ENCODE measurements at regions not wholly inside any gene's neighbourhood (a gene's known extent, or its start where the extent isn't known, plus 50 kb on each side); places are given as distances from the start of the nearest gene placed in this dataset.
A peak's percentile ranks its signal among the peaks of the same experiment; 100 is the strongest.

DNA sequence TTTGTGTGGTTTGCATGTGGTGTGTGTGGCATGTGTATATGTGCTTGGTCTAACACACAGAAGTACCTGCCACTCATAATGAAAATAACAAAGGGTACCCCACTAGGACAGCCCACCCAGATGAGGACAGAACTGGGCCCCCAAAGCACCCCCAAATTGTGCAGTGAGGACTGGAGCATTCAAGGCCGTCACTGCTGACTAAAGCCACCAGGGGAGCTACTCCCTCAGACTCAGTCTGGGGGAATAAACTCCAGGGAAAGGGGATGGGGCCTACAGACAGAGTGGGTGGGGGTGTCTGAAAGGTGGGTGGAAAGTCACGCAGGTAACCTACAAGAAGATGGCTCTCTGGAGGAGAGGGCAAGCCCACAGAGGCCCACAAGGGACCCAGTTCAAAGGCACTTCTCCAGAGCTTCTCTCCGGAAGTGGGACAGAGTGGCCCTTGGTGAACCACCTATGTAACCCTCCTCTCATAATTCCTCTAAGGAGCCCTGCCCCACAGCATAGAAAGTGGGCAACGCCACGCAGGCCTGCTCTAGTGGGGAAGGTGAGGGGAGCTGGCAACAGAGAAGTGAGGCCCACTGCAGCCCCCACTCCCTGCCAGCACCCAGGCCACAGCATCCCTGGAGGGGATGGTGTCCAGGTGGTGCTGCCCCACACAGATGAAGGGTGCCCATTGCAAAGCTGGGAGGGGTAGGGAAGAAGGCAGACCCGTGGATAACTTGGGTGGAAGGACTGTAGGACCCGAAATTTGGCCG is 122.8 kb upstream of the MAFB start:
- peak in 1 of 2 donors; percentile 5 for TF ChIP-seq CTCF (IDR thresholded peaks at IDR 0.05; ENCODE audit: extremely low read depth in 1 of 2, insufficient read depth in 1 of 2, low read depth in 1 of 2, low read length in 2 of 2)
- TF ChIP-seq POLR2A (IDR thresholded peaks at IDR 0.05; ENCODE audit: low read depth, low read length), result no peak
- TF ChIP-seq POLR2AphosphoS5 (IDR thresholded peaks at IDR 0.05; ENCODE audit: insufficient read depth, low read depth, low read length), result no peak
- TF ChIP-seq JUN (IDR thresholded peaks at IDR 0.05; ENCODE audit: borderline replicate concordance, insufficient read depth, insufficient read length, low read depth), result no peak
- no peak for TF ChIP-seq EZH2 (IDR thresholded peaks at IDR 0.05; ENCODE audit: borderline replicate concordance, low read depth, low read length, severe bottlenecking)
- no peak for TF ChIP-seq FOS (IDR thresholded peaks at IDR 0.05; ENCODE audit: borderline replicate concordance, insufficient read depth, low read length)
